ENCODE measurements at regions not wholly inside any gene's neighbourhood (a gene's known extent, or its start where the extent isn't known, plus 50 kb on each side); places are given as distances from the start of the nearest gene placed in this dataset.

DNA sequence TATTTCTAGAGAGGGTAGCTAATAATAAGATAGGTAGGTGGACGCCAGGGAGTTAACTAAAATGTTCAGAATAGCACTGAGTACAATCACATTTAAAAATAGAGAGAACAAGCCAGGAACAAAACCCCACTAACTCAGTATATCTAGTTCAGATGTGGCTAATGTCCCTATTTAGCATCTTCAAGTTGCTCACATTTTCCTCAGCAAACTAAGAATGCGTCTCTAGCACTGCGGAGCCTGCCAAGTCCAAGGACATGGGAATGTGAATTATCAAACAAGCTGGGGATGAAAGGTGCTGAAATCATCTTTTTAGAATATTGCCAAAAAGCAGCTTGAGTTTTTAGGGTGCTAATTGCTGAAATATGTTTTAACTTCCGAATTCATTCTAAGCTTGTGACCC lies 398.5 kb upstream of the FIGN start:
- no peaks in the 10 kb centered on the region for H3F3A ChIP-seq (ENCODE audit: low read depth)
- H3K36me3 ChIP-seq: no peaks in the 10 kb centered on the region
- Mint-ChIP-seq H3K4me3 (no peak overlapping the region), H3K36me3 (no peaks in the 10 kb centered on the region), H3K4me1 (no peaks in the 10 kb centered on the region), H3K9me3 (no peaks in the 10 kb centered on the region), H3K27me3 (ENCODE audit: insufficient read depth, low read depth) (no peaks in the 10 kb centered on the region), H3K27ac (no peak overlapping the region)
- no peaks in the 10 kb centered on the region for H4K20me1 ChIP-seq (ENCODE audit: low read depth)
- H2AFZ ChIP-seq (replicated peaks): no peak overlapping the region
- H3K9ac ChIP-seq: no peak overlapping the region
- H3K4me3 ChIP-seq: no peak overlapping the region
- H3K9me3 ChIP-seq (ENCODE audit: low read depth): no peaks in the 10 kb centered on the region
- H3K4me1 ChIP-seq: no peaks in the 10 kb centered on the region
- no peak for DNase-seq (ENCODE audit: low spot score)
- H3K27ac ChIP-seq: no peak overlapping the region
- H3K4me2 ChIP-seq: no peak overlapping the region
- H3K27me3 ChIP-seq: no peaks in the 10 kb centered on the region
- no peaks in the 10 kb centered on the region for H3K79me2 ChIP-seq (ENCODE audit: low read depth)
- TF ChIP-seq, protein P1, sequence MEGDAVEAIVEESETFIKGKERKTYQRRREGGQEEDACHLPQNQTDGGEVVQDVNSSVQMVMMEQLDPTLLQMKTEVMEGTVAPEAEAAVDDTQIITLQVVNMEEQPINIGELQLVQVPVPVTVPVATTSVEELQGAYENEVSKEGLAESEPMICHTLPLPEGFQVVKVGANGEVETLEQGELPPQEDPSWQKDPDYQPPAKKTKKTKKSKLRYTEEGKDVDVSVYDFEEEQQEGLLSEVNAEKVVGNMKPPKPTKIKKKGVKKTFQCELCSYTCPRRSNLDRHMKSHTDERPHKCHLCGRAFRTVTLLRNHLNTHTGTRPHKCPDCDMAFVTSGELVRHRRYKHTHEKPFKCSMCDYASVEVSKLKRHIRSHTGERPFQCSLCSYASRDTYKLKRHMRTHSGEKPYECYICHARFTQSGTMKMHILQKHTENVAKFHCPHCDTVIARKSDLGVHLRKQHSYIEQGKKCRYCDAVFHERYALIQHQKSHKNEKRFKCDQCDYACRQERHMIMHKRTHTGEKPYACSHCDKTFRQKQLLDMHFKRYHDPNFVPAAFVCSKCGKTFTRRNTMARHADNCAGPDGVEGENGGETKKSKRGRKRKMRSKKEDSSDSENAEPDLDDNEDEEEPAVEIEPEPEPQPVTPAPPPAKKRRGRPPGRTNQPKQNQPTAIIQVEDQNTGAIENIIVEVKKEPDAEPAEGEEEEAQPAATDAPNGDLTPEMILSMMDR (IDR thresholded peaks at IDR 0.05): no peak

DNA sequence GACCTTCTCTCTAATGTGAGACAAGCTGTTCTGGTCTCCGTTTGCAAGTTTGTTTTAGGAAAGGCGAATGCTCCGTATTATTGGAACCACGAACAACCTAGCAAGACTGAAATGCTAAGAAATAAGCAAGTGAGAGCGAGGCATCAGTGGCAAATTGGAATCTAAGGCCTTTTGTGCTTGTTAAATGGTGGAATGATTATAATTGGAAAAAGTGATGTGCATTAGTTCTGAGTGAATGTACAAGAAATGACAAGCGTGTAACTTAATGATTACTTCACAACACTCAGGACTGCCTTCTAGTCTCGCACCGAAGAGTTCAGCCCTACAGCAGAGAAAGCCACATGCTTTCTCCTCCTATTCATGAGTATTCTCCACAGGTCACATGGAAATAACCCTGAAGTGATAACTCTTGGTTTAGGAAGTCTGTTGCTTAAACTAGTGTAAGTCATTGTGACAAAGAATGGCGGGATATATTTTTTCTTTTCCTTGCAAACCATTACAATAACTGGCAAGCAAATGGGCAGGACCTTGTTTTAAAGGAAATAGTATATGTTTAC lies 392.2 kb upstream of the FIGN start:
- H2AFZ ChIP-seq (replicated peaks): peak overlapping the region; percentile 36
- Mint-ChIP-seq H3K27ac (no peak overlapping the region), H3K4me1 (peaks cover 8% of the 10 kb centered on the region), H3K36me3 (peaks cover 3% of the 10 kb centered on the region), H3K4me3 (no peak overlapping the region), H3K9me3 (peaks cover 4% of the 10 kb centered on the region), H3K27me3 (ENCODE audit: insufficient read depth, low read depth) (no peaks in the 10 kb centered on the region)
- no peaks in the 10 kb centered on the region for H3K27me3 ChIP-seq
- H3K9me3 ChIP-seq (ENCODE audit: low read depth): no peaks in the 10 kb centered on the region
- no peaks in the 10 kb centered on the region for H3K36me3 ChIP-seq
- TF ChIP-seq EZH2phosphoT487 (IDR thresholded peaks at IDR 0.05) (no peak), EZH2 (IDR thresholded peaks at IDR 0.05) (no peak)
- H3K4me3 ChIP-seq: no peak overlapping the region
- no peaks in the 10 kb centered on the region for H3K79me2 ChIP-seq (ENCODE audit: low read depth)
- H4K20me1 ChIP-seq (ENCODE audit: low read depth): no peaks in the 10 kb centered on the region
- no peaks in the 10 kb centered on the region for H3K4me1 ChIP-seq
- no peak overlapping the region for H3K4me2 ChIP-seq
- H3K27ac ChIP-seq: no peak overlapping the region
- H3F3A ChIP-seq (ENCODE audit: low read depth): no peaks in the 10 kb centered on the region
- DNase-seq (ENCODE audit: low spot score): no peak
- H3K9ac ChIP-seq: no peak overlapping the region

DNA sequence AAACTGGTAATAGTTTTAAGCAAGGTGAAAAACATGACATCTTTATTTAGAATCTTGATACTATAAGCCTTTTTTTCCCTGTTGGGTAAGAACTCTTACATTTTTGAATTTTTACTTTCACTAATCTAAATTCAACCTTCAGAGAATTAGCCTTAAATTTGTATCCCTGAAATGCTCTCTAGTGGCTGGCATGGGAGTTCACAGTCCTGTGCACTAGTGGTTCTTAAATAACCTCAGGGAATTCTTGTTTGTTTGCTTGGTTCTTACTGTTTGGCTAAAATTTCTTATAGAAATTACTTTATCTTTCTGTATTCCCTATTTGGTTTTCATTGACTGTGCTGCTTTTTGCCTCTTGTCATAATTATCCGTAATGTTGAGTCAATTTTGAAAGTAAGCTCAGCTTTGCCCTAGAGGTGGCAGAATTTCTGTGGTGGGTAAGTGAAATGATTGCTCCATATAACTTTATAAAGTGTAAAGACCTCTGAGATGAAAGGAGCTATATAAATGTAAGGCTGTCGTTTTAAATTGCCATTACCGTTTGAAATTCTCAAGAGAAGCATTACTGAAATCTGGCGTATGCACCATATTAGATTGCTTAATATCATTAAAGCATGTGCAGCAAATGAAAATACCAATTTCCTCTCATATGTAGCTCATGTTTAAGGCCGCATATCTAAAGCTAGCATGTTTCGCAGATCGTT lies 391.3 kb upstream of the FIGN start:
- Histone ChIP-seq H3K27me3 (no peaks in the 10 kb centered on the region), H2AFZ (replicated peaks) (peak overlapping the region; percentile 47), H3K4me3 (no peak overlapping the region), H3K9ac (no peak overlapping the region), H3F3A (ENCODE audit: low read depth) (no peaks in the 10 kb centered on the region), H3K4me2 (no peak overlapping the region), H3K36me3 (no peaks in the 10 kb centered on the region), H3K79me2 (ENCODE audit: low read depth) (no peaks in the 10 kb centered on the region), H4K20me1 (ENCODE audit: low read depth) (no peaks in the 10 kb centered on the region), H3K4me1 (no peaks in the 10 kb centered on the region), H3K27ac (no peak overlapping the region), H3K9me3 (ENCODE audit: low read depth) (no peaks in the 10 kb centered on the region)
- Mint-ChIP-seq H3K36me3 (peaks cover 3% of the 10 kb centered on the region), H3K27me3 (ENCODE audit: insufficient read depth, low read depth) (no peaks in the 10 kb centered on the region), H3K27ac (no peak overlapping the region), H3K4me3 (no peak overlapping the region), H3K4me1 (peaks cover 8% of the 10 kb centered on the region), H3K9me3 (peaks cover 4% of the 10 kb centered on the region)
- no peak for TF ChIP-seq EZH2 (IDR thresholded peaks at IDR 0.05)
- TF ChIP-seq, protein P1 (IDR thresholded peaks at IDR 0.05): peak; percentile 45
- DNase-seq (ENCODE audit: low spot score): no peak

DNA sequence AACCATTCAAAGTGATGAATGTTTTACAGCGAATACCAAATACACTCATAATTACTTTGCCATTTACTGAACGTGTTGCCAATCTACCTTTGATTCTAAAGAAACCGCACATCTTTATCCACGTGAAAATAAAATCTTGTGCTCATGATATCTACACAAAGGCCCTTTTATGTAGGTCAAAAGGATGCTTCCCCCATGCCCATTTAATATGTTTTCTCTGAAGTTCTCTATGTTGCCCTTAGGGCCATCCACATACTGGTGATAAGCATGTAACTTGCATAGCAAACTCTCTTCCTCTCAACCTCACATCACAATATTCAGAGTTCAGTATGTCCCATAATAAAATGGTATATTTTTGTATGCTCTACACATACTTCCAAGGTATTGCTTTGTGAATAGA lies 380.0 kb upstream of the FIGN start:
- Mint-ChIP-seq H3K9me3 (no peaks in the 10 kb centered on the region), H3K4me1 (no peaks in the 10 kb centered on the region), H3K27me3 (ENCODE audit: insufficient read depth, low read depth) (no peaks in the 10 kb centered on the region), H3K36me3 (no peaks in the 10 kb centered on the region), H3K27ac (no peak overlapping the region), H3K4me3 (no peak overlapping the region)
- no peak overlapping the region for H3K4me3 ChIP-seq
- DNase-seq (ENCODE audit: low spot score): no peak
- no peaks in the 10 kb centered on the region for H3K36me3 ChIP-seq
- H3K9me3 ChIP-seq (ENCODE audit: low read depth): no peaks in the 10 kb centered on the region
- H2AFZ ChIP-seq (replicated peaks): no peak overlapping the region
- H3K9ac ChIP-seq: no peak overlapping the region
- no peaks in the 10 kb centered on the region for H3K79me2 ChIP-seq (ENCODE audit: low read depth)
- H4K20me1 ChIP-seq (ENCODE audit: low read depth): no peaks in the 10 kb centered on the region
- H3K27ac ChIP-seq: no peak overlapping the region
- TF ChIP-seq EZH2 (IDR thresholded peaks at IDR 0.05) (no peak), EZH2phosphoT487 (IDR thresholded peaks at IDR 0.05) (no peak)
- TF ChIP-seq, protein P1 (IDR thresholded peaks at IDR 0.05): no peak
- no peaks in the 10 kb centered on the region for H3K27me3 ChIP-seq
- peaks cover 5% of the 10 kb centered on the region for H3K4me1 ChIP-seq
- no peak overlapping the region for H3K4me2 ChIP-seq
- H3F3A ChIP-seq (ENCODE audit: low read depth): peaks cover 6% of the 10 kb centered on the region

All from neural progenitor cell (in vitro differentiated cells).